Activated T-helper 1 cell treated with anti-CD3 and anti-CD28 coated beads, Interleukin-12 subunit alpha, Interleukin-12 subunit beta, Interleukin-2, Interleukin-4 antibody, amounts not matched to agents 30 ng/mL and 10 ng/mL and 1 ng/mL, durations not matched to agents 14 hours and 24 hours and 36 hours (primary cell): ENCODE measurements at regions not wholly inside any gene's neighbourhood (a gene's known extent, or its start where the extent isn't known, plus 50 kb on each side); places are given as distances from the start of the nearest gene placed in this dataset.

Experiments
- DNase-seq: peaks from one replicate; pipeline ENCODE4 v3.0.0; 2021; ENCODE audit warnings: low spot score
- H3K27ac Mint-ChIP-seq: one replicate; pipeline ENCODE4 v1.8.0; 2021; ENCODE audit warnings: mild to moderate bottlenecking, mixed read lengths
- H3K27me3 Mint-ChIP-seq: one replicate; pipeline ENCODE4 v1.8.0; 2022; ENCODE audit warnings: mild to moderate bottlenecking, moderate library complexity, mixed read lengths; ENCODE audit not compliant: insufficient read depth
- H3K36me3 Mint-ChIP-seq: one replicate; pipeline ENCODE4 v1.8.0; 2021; ENCODE audit warnings: low read depth, mixed read lengths
- H3K4me1 Mint-ChIP-seq: one replicate; pipeline ENCODE4 v1.8.0; 2021; ENCODE audit warnings: low read depth, mixed read lengths
- H3K4me3 Mint-ChIP-seq: one replicate; pipeline ENCODE4 v1.8.0; 2021; ENCODE audit warnings: mild to moderate bottlenecking, moderate library complexity, mixed read lengths
- H3K9me3 Mint-ChIP-seq: one replicate; pipeline ENCODE4 v1.8.0; 2021; ENCODE audit warnings: mixed read lengths
- intact Hi-C: fragments of 100-400 bp; cut with micrococcal nuclease; formaldehyde crosslinking; loops from one replicate; pipeline ENCODE4 v1.15.1; 2024

- H3K36me3 Mint-ChIP-seq, result no peaks in the 10 kb centered on the region
- H3K4me1 Mint-ChIP-seq, result no peaks in the 10 kb centered on the region
- intact Hi-C loops, result no loop called here
- H3K4me3 Mint-ChIP-seq, result no peak overlapping the region
- no peak overlapping the region for H3K27ac Mint-ChIP-seq
- H3K27me3 Mint-ChIP-seq, result no peaks in the 10 kb centered on the region
- DNase-seq, result no peak
- H3K9me3 Mint-ChIP-seq, result peaks cover 6% of the 10 kb centered on the region
Observed at GRCh38 chr3:180199417-180199995, 162.8 kb upstream of the PEX5L start.

- Mint-ChIP-seq H3K9me3 (peaks cover 8% of the 10 kb centered on the region), H3K27me3 (no peaks in the 10 kb centered on the region), H3K36me3 (no peaks in the 10 kb centered on the region), H3K27ac (no peak overlapping the region), H3K4me1 (no peaks in the 10 kb centered on the region), H3K4me3 (no peak overlapping the region)
- intact Hi-C loops, result no loop called here
- no peak for DNase-seq
Observed at GRCh38 chr3:180215866-180216265, 179.1 kb upstream of the PEX5L start.

GRCh38 chr3:180223268-180223667 is 186.5 kb upstream of the PEX5L start:
- H3K27me3 Mint-ChIP-seq, result no peaks in the 10 kb centered on the region
- no peaks in the 10 kb centered on the region for H3K36me3 Mint-ChIP-seq
- intact Hi-C loops, result no loop called here

GRCh38 chr3:180229113-180229512 is 192.4 kb upstream of the PEX5L start:
- H3K36me3 Mint-ChIP-seq, result no peaks in the 10 kb centered on the region
- H3K27ac Mint-ChIP-seq, result no peak overlapping the region
- H3K4me1 Mint-ChIP-seq, result no peaks in the 10 kb centered on the region
- intact Hi-C loops, result no loop called here
- DNase-seq, result no peak
- peaks cover 35% of the 10 kb centered on the region for H3K9me3 Mint-ChIP-seq
- H3K27me3 Mint-ChIP-seq, result no peaks in the 10 kb centered on the region
- no peak overlapping the region for H3K4me3 Mint-ChIP-seq

More at GRCh38 chr3:180223268-180223667, 186.5 kb upstream of the PEX5L start:
- Mint-ChIP-seq H3K4me1 (no peaks in the 10 kb centered on the region), H3K9me3 (peaks cover 22% of the 10 kb centered on the region), H3K4me3 (no peak overlapping the region), H3K27ac (no peak overlapping the region)
- DNase-seq, result no peak

- intact Hi-C loops, result no loop called here
- H3K9me3 Mint-ChIP-seq, result peaks cover 5% of the 10 kb centered on the region
- no peaks in the 10 kb centered on the region for H3K4me1 Mint-ChIP-seq
- no peak overlapping the region for H3K27ac Mint-ChIP-seq
- H3K27me3 Mint-ChIP-seq, result no peaks in the 10 kb centered on the region
- no peak for DNase-seq
- H3K4me3 Mint-ChIP-seq, result no peak overlapping the region
- no peaks in the 10 kb centered on the region for H3K36me3 Mint-ChIP-seq
Observed at GRCh38 chr3:180239939-180240338, 203.2 kb upstream of the PEX5L start.

GRCh38 chr3:180246688-180247195 is 210.0 kb upstream of the PEX5L start:
- no peaks in the 10 kb centered on the region for H3K36me3 Mint-ChIP-seq
- DNase-seq, result no peak
- H3K4me1 Mint-ChIP-seq, result no peaks in the 10 kb centered on the region
- no peaks in the 10 kb centered on the region for H3K9me3 Mint-ChIP-seq
- no peak overlapping the region for H3K27ac Mint-ChIP-seq
- no peak overlapping the region for H3K4me3 Mint-ChIP-seq
- no peaks in the 10 kb centered on the region for H3K27me3 Mint-ChIP-seq
- intact Hi-C loops, result no loop called here

GRCh38 chr3:180250172-180250571 is 213.4 kb upstream of the PEX5L start:
- intact Hi-C loops, result no loop called here
- Mint-ChIP-seq H3K36me3 (no peaks in the 10 kb centered on the region), H3K9me3 (no peaks in the 10 kb centered on the region)

GRCh38 chr3:180252683-180253082 is 215.9 kb upstream of the PEX5L start:
- H3K27me3 Mint-ChIP-seq, result no peaks in the 10 kb centered on the region
- H3K4me3 Mint-ChIP-seq, result no peak overlapping the region
- H3K9me3 Mint-ChIP-seq, result no peaks in the 10 kb centered on the region

More at GRCh38 chr3:180250172-180250571, 213.4 kb upstream of the PEX5L start:
- DNase-seq, result no peak
- Mint-ChIP-seq H3K4me3 (no peak overlapping the region), H3K27ac (no peak overlapping the region), H3K27me3 (no peaks in the 10 kb centered on the region), H3K4me1 (no peaks in the 10 kb centered on the region)

GRCh38 chr3:180253283-180253682 is 216.5 kb upstream of the PEX5L start:
- Mint-ChIP-seq H3K4me1 (no peaks in the 10 kb centered on the region), H3K27me3 (no peaks in the 10 kb centered on the region), H3K27ac (no peak overlapping the region), H3K36me3 (no peaks in the 10 kb centered on the region), H3K9me3 (peaks cover 5% of the 10 kb centered on the region), H3K4me3 (no peak overlapping the region)
- DNase-seq, result no peak
- intact Hi-C loops, result no loop called here

More at GRCh38 chr3:180252683-180253082, 215.9 kb upstream of the PEX5L start:
- intact Hi-C loops, result no loop called here
- H3K27ac Mint-ChIP-seq, result no peak overlapping the region
- no peaks in the 10 kb centered on the region for H3K36me3 Mint-ChIP-seq
- H3K4me1 Mint-ChIP-seq, result no peaks in the 10 kb centered on the region
- no peak for DNase-seq

- Mint-ChIP-seq H3K27me3 (no peaks in the 10 kb centered on the region), H3K4me3 (no peak overlapping the region), H3K9me3 (peaks cover 14% of the 10 kb centered on the region), H3K4me1 (peaks cover 8% of the 10 kb centered on the region), H3K27ac (no peak overlapping the region), H3K36me3 (no peaks in the 10 kb centered on the region)
- intact Hi-C loops, result no loop called here
- DNase-seq, result no peak
Observed at GRCh38 chr3:180264479-180264878, 227.7 kb upstream of the PEX5L start.

- no peak overlapping the region for H3K4me3 Mint-ChIP-seq
Observed at GRCh38 chr3:180265551-180265950, 228.8 kb upstream of the PEX5L start.

GRCh38 chr3:180267202-180267843 is 230.6 kb upstream of the PEX5L start:
- Mint-ChIP-seq H3K27ac (no peak overlapping the region), H3K4me1 (peaks cover 8% of the 10 kb centered on the region), H3K4me3 (no peak overlapping the region), H3K36me3 (no peaks in the 10 kb centered on the region), H3K9me3 (peaks cover 4% of the 10 kb centered on the region), H3K27me3 (no peaks in the 10 kb centered on the region)
- no peak for DNase-seq
- intact Hi-C loops, result no loop called here

More at GRCh38 chr3:180265551-180265950, 228.8 kb upstream of the PEX5L start:
- Mint-ChIP-seq H3K36me3 (no peaks in the 10 kb centered on the region), H3K27ac (no peak overlapping the region), H3K4me1 (peaks cover 8% of the 10 kb centered on the region), H3K9me3 (peaks cover 9% of the 10 kb centered on the region), H3K27me3 (no peaks in the 10 kb centered on the region)
- intact Hi-C loops, result no loop called here
- DNase-seq, result no peak

GRCh38 chr3:180274536-180274935 is 237.8 kb upstream of the PEX5L start:
- peaks cover 4% of the 10 kb centered on the region for H3K9me3 Mint-ChIP-seq
- no peak for DNase-seq
- no peaks in the 10 kb centered on the region for H3K4me1 Mint-ChIP-seq
- no peak overlapping the region for H3K27ac Mint-ChIP-seq
- H3K4me3 Mint-ChIP-seq, result no peak overlapping the region
- intact Hi-C loops, result loop anchor here (10.0 kb wide), 1 partner anchor 1750 kb away; no protein-coding TSS in a partner anchor
- no peaks in the 10 kb centered on the region for H3K36me3 Mint-ChIP-seq
- no peaks in the 10 kb centered on the region for H3K27me3 Mint-ChIP-seq
